GM12872 (cell line): ENCODE measurements at regions not wholly inside any gene's neighbourhood (a gene's known extent, or its start where the extent isn't known, plus 50 kb on each side); places are given as distances from the start of the nearest gene placed in this dataset.

Experiments
- TF ChIP-seq, protein P1 (sequence below): IDR thresholded peaks from 3 replicates; pipeline ENCODE4 v1.5.1; 2011; ENCODE audit warnings: low read depth, mild to moderate bottlenecking, low read length, moderate library complexity; ENCODE audit not compliant: insufficient read depth

DNA sequence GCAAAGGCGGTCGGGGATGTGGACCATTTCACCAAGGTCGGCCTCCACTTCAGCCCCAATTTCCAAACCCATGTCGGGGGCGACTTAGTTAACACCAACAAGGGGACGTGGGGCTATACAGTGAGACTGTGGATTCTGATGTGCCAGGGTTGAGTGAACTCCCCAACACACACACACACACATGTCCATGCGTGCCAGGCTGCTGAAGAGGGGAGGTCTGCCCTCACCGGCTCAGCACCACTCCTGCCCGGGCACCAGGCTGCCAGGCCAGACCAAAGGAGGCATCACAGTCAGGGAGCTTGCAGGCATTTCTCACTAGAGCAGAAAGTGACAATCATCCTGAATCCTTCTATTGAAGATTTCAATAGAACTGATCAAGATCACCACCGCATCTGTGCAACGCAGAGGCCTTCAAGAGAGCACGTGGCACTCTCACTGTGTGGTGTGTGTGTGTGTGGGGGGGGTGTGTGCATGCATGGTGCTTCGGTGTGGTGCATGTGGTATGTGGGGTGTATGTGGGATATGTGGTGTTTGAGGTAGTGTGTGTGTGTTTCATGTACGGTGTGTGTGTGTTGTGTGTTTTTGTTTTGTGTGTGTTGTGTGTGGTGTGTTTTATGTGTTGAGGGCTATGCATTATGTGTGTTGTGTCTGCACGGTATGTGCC is 403.5 kb upstream of the RNF32 start:
- TF ChIP-seq, protein P1, sequence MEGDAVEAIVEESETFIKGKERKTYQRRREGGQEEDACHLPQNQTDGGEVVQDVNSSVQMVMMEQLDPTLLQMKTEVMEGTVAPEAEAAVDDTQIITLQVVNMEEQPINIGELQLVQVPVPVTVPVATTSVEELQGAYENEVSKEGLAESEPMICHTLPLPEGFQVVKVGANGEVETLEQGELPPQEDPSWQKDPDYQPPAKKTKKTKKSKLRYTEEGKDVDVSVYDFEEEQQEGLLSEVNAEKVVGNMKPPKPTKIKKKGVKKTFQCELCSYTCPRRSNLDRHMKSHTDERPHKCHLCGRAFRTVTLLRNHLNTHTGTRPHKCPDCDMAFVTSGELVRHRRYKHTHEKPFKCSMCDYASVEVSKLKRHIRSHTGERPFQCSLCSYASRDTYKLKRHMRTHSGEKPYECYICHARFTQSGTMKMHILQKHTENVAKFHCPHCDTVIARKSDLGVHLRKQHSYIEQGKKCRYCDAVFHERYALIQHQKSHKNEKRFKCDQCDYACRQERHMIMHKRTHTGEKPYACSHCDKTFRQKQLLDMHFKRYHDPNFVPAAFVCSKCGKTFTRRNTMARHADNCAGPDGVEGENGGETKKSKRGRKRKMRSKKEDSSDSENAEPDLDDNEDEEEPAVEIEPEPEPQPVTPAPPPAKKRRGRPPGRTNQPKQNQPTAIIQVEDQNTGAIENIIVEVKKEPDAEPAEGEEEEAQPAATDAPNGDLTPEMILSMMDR: no peak

DNA sequence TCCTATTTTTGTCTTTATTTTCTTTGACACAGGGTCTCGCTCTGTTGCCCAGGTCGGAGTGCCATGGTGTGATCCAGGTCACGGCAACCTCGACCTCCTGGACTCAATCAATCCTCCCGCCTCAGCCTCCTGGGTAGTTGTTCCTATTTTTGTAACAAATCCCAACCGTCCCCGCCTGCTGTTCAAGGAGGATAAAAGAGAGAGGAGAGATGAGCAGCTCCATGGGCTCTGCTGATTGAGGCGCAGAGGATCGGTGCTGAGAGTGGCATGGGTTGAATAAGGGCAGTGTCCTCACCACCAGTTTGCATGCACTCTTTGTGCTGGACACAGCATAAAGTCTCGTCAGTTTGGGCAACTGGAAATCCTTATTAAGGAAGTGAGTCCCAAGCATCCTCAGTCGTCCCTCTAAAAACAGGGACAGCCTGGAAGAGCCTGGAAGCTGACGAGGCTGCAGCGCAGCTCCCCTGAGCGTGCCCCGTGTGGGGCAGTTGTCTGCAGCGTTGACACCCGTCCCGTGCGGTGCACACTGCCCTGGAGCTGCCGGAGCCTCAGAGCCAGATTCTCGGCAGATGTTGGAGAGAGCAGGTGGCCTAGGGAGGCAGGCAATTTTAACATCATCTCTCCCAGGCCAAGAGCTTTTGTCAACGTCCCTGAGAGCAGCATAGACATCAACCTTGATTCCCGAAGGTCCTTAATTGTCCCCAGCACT is 404.2 kb upstream of the RNF32 start:
- TF ChIP-seq, protein P1: no peak

DNA sequence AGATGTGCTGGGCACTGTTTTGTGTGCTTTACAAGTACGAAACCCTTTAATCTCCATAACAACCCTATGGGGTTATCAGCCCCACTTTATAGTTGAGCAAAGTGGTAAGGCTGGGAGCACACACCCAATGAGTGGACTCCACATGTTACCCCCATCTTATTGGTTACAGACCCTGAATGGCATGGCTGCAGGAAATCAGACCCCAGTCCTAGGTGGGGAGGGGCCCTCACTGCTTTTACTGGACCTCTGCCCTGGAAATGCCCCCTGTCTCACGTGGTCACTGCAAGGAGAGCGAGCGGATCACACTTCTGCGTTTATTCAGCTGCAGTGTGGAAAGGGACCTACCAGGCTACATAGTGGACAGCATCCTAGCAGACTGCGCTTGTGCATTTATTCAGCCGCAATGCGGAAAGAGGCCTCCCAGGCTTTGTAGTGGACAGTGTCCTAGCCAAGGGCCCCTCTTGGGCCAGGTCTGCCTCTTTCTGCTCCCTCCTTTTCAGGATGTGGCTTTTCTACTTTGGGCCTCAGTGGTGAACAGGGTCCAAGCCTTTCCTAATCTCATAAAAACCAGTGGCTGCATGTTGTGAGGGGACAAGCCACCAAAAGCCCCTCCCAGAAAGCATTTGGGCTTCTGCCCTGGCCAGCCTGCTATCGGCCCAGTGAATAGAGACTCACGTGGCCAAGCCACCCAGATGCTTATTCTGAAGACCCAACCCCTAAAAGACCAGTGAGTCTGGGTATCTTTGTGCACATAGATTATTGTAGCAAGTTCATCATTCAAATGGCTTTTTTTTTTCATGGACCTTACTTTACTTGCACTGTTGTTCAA is 405.7 kb upstream of the RNF32 start:
- TF ChIP-seq, protein P1: no peak

DNA sequence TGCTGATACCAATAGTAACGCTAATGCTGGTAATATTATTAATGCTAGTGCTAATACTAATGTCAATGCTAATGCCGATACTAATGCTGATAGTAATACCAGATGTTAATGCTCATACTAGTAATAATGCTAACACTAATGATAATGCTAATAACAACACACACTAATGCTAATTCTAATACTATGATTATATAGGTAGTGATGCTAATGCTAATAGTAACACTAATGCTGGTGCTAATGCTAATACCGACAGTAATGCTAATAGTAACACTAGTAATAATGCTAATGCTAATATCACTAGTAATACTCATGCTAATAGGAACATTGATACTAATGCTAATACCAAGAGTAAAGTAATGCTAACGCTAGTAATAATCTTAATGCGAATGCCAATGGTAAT is 406.4 kb upstream of the RNF32 start:
- TF ChIP-seq, protein P1: no peak

DNA sequence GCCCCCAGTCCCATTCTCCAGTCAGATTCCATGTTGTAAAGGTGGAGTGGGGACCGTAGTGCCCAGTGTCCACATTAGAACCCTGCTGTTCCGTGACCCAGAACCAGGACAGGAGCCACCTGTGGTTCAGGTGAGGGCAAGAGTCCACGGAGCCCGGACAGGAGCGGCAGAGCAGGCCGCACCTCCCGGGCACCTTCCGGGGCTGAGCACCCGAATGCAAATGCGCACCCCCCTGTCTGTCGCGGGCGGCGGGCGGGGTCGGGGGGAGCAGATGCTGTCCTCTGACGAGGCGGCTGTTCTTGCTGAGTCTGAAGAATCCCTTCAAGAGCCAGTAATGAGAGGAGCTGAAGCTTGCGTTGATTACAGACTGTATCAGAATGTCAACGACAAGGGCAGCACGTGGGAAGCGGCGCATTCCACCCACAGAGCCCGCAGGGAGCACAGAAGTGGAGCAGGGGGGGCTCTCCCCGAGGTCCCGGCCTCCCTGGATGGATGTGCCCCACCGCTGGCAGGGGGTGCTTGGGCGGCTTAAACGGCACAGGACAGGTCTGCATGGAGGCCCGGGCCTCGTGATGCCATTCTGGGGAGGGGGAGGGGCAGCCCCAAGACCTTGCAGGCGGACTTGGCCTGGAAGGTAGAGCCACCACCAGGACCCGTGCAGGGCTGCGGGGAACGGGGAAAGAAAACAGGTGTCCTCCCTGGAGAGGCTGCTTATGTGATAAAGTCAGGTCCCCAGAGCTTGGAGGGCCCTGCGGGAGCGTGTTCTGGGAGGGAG is 407.5 kb upstream of the RNF32 start:
- TF ChIP-seq, protein P1: no peak

DNA sequence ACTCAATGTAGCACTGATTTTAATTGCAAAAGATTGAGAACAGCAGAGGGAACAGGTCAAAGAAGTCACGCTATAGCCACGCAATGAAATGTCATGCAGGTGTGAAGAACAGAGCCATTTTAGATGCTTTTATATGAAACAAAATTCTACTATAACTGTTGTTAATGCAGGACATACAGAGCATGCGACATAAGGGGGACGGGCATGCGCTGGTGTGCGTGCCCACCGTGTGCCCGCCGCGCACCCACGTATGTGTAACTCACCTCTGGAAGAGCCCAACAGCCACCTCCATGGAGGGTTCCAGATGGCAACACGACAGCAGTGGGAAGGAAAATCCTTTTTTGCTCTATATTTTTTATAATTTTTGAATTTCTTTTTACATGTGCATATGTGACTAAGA is 410.0 kb upstream of the RNF32 start:
- TF ChIP-seq, protein P1: no peak
